SK-N-SH treated with all-trans-retinoic acid at 6 μM for 48 hours (cell line): ENCODE measurements at regions not wholly inside any gene's neighbourhood (a gene's known extent, or its start where the extent isn't known, plus 50 kb on each side); places are given as distances from the start of the nearest gene placed in this dataset.
"Not testable (repeated sequence)": the region's sequence is repeated elsewhere in the genome, so short reads cannot be mapped to it uniquely, and the experiment has no call there.

Experiments
- ARNTL ChIP-seq: fragments of 450-650 bp; formaldehyde crosslinking; IDR thresholded peaks from 2 replicates; pipeline ENCODE4 v1.5.0; 2020; ENCODE audit warnings: low read depth, mild to moderate bottlenecking, moderate library complexity, borderline replicate concordance
- CREB5 ChIP-seq: fragments of 250-450 bp; sonication (Bioruptor Pico); IDR thresholded peaks from 2 replicates; pipeline ENCODE4 v1.5.1; 2020; ENCODE audit warnings: low read depth, mild to moderate bottlenecking, moderate library complexity
- ISL1 ChIP-seq: fragments of 250-450 bp; sonication (Bioruptor Pico); IDR thresholded peaks from 2 replicates; pipeline ENCODE4 v2.1.2; 2022; ENCODE audit warnings: mild to moderate bottlenecking, moderate library complexity
- OSR1 ChIP-seq: fragments of 250-450 bp; sonication (Bioruptor Pico); IDR thresholded peaks from 2 replicates; pipeline ENCODE4 v1.8.0; 2022; ENCODE audit warnings: moderate library complexity, mild to moderate bottlenecking, inconsistent platforms
- PATZ1 ChIP-seq: fragments of 250-450 bp; sonication (Bioruptor Pico); IDR thresholded peaks from 2 replicates; pipeline ENCODE4 v1.8.0; 2020; ENCODE audit warnings: mild to moderate bottlenecking, moderate library complexity, borderline replicate concordance
- RARB ChIP-seq: fragments of 250-450 bp; sonication (Bioruptor Pico); IDR thresholded peaks from 2 replicates; pipeline ENCODE4 v1.8.0; 2021; ENCODE audit warnings: mild to moderate bottlenecking, moderate library complexity
- TOX ChIP-seq: fragments of 250-450 bp; sonication (Bioruptor Pico); IDR thresholded peaks from 2 replicates; pipeline ENCODE4 v1.8.0; 2021; ENCODE audit warnings: mild to moderate bottlenecking, moderate library complexity, borderline replicate concordance
- TSHZ2 ChIP-seq: fragments of 250-450 bp; sonication (Bioruptor Pico); IDR thresholded peaks from 2 replicates; pipeline ENCODE4 v1.5.0; 2020; ENCODE audit warnings: mild to moderate bottlenecking, moderate library complexity
- ZFP3 ChIP-seq: fragments of 250-450 bp; sonication (Bioruptor Pico); IDR thresholded peaks from 2 replicates; pipeline ENCODE4 v1.5.0; 2020; ENCODE audit warnings: mild to moderate bottlenecking, moderate library complexity
- ZFP30 ChIP-seq: fragments of 450-650 bp; formaldehyde crosslinking; IDR thresholded peaks from 2 replicates; pipeline ENCODE4 v1.5.0; 2022; ENCODE audit warnings: mild to moderate bottlenecking, moderate library complexity
- ZNF8 ChIP-seq: fragments of 450-650 bp; formaldehyde crosslinking; IDR thresholded peaks from 2 replicates; pipeline ENCODE4 v1.5.0; 2020; ENCODE audit warnings: mild to moderate bottlenecking, moderate library complexity

- TF ChIP-seq ISL1; ZNF8 (CRISPR knock-in tag); TSHZ2 (CRISPR knock-in tag); ZFP3 (CRISPR knock-in tag); PATZ1 (CRISPR knock-in tag); RARB (CRISPR knock-in tag); TOX; CREB5 (CRISPR knock-in tag); OSR1 (CRISPR knock-in tag); ZFP30 (CRISPR knock-in tag); ARNTL: not testable (repeated sequence)
These were observed 231.6 kb downstream of the SHCBP1 start for GRCh38 chr16:46389561-46390041.
